GM12864 (cell line): ENCODE measurements at regions not wholly inside any gene's neighbourhood (a gene's known extent, or its start where the extent isn't known, plus 50 kb on each side); places are given as distances from the start of the nearest gene placed in this dataset.
"Not testable (repeated sequence)": the region's sequence is repeated elsewhere in the genome, so short reads cannot be mapped to it uniquely, and the experiment has no call there.

Source experiments
- DNase-seq: peaks from one replicate; pipeline ENCODE4 v3.0.0-alpha.2; 2011; ENCODE audit warnings: low read depth
- H3K4me3 ChIP-seq: 2 replicates; pipeline ENCODE4 v1.5.1; 2011; ENCODE audit warnings: mild to moderate bottlenecking, low read depth, low read length, control low read depth
- CTCF ChIP-seq: IDR thresholded peaks from 2 replicates; pipeline ENCODE4 v1.5.1; 2011; ENCODE audit warnings: low read depth, mild to moderate bottlenecking, moderate library complexity, low read length, control low read depth, inconsistent platforms; ENCODE audit errors: missing control alignments

GRCh38 chr20:53736757-53737395 lies 143.2 kb upstream of the ZNF217 start:
- TF ChIP-seq CTCF: no peak
- no peak for DNase-seq
- H3K4me3 ChIP-seq: no peak overlapping the region; the same call in 1 of the 2 replicates

GRCh38 chr20:53736122-53736756 lies 142.6 kb upstream of the ZNF217 start:
- no peak for TF ChIP-seq CTCF
- no peak overlapping the region for H3K4me3 ChIP-seq
- DNase-seq: no peak

- no peak for DNase-seq
- TF ChIP-seq CTCF: no peak
- no peak overlapping the region for H3K4me3 ChIP-seq
Observed at GRCh38 chr20:53735536-53736050, 142.0 kb upstream of the ZNF217 start.

- no peak for DNase-seq
- no peak for TF ChIP-seq CTCF
- H3K4me3 ChIP-seq: no peak overlapping the region
Observed at GRCh38 chr20:53734006-53734688, 140.5 kb upstream of the ZNF217 start.

GRCh38 chr20:53731595-53731994 lies 138.0 kb upstream of the ZNF217 start:
- H3K4me3 ChIP-seq: no peak overlapping the region
- TF ChIP-seq CTCF: no peak

GRCh38 chr20:53728359-53728758 lies 134.7 kb upstream of the ZNF217 start:
- no peak for DNase-seq
- TF ChIP-seq CTCF: no peak
- no peak overlapping the region for H3K4me3 ChIP-seq

More at GRCh38 chr20:53731595-53731994, 138.0 kb upstream of the ZNF217 start:
- no peak for DNase-seq

- not testable (repeated sequence) for DNase-seq, H3K4me3 ChIP-seq
Observed at GRCh38 chr20:53727239-53727638, 133.6 kb upstream of the ZNF217 start.
